Small intestine (tissue), 7 donors: ENCODE measurements at regions not wholly inside any gene's neighbourhood (a gene's known extent, or its start where the extent isn't known, plus 50 kb on each side); places are given as distances from the start of the nearest gene placed in this dataset.

Experiments used
- DNase-seq, 2 donors: peaks; one replicate each; pipeline versions ENCODE4 v3.0.0 to v3.0.0-alpha.2; 2013
- FAIRE-seq: peaks from 2 replicates; lab custom pipeline; 2012; peaks lifted over from hg19 to GRCh38; lab: Jason Lieb, UNC
- H3K27ac ChIP-seq, 3 donors: one replicate each; pipeline ENCODE4 v1.5.1; 2013; ENCODE audit warnings: low read length in 2 of 3, mild to moderate bottlenecking in 2 of 3, control low read depth in 1 of 3, inconsistent platforms in 1 of 3, low read depth in 1 of 3, moderate library complexity in 1 of 3
- H3K27me3 ChIP-seq, 3 donors: one replicate each; pipeline ENCODE4 v1.6.1; 2013; ENCODE audit warnings: low read length in 3 of 3, inconsistent platforms in 1 of 3; ENCODE audit not compliant: control insufficient read depth in 3 of 3, insufficient read depth in 3 of 3
- H3K36me3 ChIP-seq, 3 donors: one replicate each; pipeline ENCODE4 v1.6.1; 2013; ENCODE audit warnings: low read length in 3 of 3, inconsistent platforms in 1 of 3, low read depth in 1 of 3, mild to moderate bottlenecking in 1 of 3, moderate library complexity in 1 of 3; ENCODE audit not compliant: control insufficient read depth in 3 of 3, insufficient read depth in 2 of 3
- H3K4me1 ChIP-seq, 3 donors: one replicate each; pipeline ENCODE4 v1.6.1; 2013; ENCODE audit warnings: low read length in 2 of 3, inconsistent platforms in 1 of 3, low read depth in 1 of 3, mild to moderate bottlenecking in 1 of 3, moderate library complexity in 1 of 3; ENCODE audit not compliant: control insufficient read depth in 3 of 3, insufficient read depth in 2 of 3
- H3K4me3 ChIP-seq, 3 donors: one replicate each; pipeline ENCODE4 v1.5.1; 2013; ENCODE audit warnings: low read length in 3 of 3, control low read depth in 1 of 3, inconsistent platforms in 1 of 3, low read depth in 1 of 3, mild to moderate bottlenecking in 1 of 3, moderate library complexity in 1 of 3
- H3K9me3 ChIP-seq, 2 donors: one replicate each; pipeline ENCODE4 v1.6.1; 2013; ENCODE audit warnings: low read depth in 1 of 2, low read length in 1 of 2; ENCODE audit not compliant: control insufficient read depth in 2 of 2, insufficient read depth in 1 of 2
- WGBS, 3 donors: extraction: QIAGEN DNeasy Blood & Tissue Kit; methylation state at CpG; one replicate each; pipeline ENCODE4 v1.1.7; 2013; 5-methylcytosine and 5-hydroxymethylcytosine counted together
- donor health status: healthy with polysubstance abuse.
- donor health status: control.
- donor health status: control.
- donor health status: Bipolar disorder and iron deficiency.
- donor health status: healthy.

DNA sequence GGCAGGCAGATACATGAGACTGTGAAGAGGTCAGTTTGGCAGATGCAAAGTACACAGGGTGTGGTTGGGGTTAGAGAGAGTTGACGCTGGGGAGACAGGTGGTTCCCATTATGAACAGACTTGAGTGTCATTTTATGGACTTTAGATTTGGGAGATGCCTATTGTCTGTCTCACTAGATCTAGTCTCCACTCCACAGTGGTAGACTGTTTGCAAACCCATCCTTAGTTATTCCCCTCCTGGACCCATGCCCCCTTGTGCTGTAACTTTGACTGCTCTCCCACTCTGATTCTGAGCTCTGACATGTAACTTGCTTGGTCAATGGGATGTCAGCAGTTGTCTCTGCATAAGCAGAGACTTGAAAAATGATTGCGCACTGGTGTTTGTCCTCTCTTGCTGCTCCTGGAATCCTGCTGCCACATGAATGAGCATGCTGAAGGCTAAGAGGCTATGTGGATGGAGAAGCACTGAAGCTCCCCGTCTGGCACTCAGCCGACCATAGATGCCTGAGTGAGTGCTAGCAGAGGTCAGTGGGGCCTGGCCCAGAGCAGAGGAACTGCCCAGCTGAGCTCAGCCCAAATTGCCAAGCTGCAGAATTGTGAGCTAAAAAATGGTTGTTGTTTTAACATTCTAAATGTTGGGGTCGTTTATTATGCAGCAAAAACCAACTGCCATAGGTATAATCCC is 88.2 kb downstream of the FAM43A start:
- Histone ChIP-seq H3K27me3 (peaks cover 0 to 9% (median 0%) of the 10 kb centered on the region in 3 donors), H3K9me3 (no peaks in the 10 kb centered on the region), H3K27ac (no peak overlapping the region), H3K4me1 (peaks cover 0 to 9% (median 4%) of the 10 kb centered on the region in 3 donors), H3K4me3 (no peak overlapping the region), H3K36me3 (no peaks in the 10 kb centered on the region)
- DNase-seq (peak; percentile 43 to 53), FAIRE-seq (no peak)
- WGBS, 3 donors: 67 to 70% (median 67%) methylated on average over 5 of the region's 5 CpGs

DNA sequence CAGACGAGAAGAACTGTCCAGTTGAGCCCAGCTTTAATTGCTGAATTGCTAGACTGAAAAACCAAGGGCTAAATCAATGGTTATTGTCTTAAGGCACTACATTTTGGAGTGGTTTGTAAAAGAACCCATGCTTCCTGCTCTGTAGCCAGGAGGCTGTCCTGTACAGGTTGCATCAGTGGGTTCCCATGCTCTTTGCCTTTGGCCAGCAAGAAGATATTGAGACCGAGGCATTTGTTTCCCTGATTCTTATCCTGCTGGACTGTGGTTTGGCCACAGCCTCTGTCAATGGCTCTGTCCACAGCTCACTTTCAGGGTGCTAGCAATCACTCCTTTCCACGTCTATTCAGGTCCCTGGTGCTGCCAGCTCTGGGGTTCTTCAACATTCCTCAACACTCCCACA is 89.6 kb downstream of the FAM43A start:
- Histone ChIP-seq H3K4me1 (peaks cover 0 to 4% (median 4%) of the 10 kb centered on the region in 3 donors), H3K36me3 (no peaks in the 10 kb centered on the region), H3K27me3 (peaks cover 0 to 9% (median 0%) of the 10 kb centered on the region in 3 donors), H3K27ac (no peak overlapping the region), H3K4me3 (no peak overlapping the region), H3K9me3 (no peaks in the 10 kb centered on the region)
- DNase-seq: no peak
- 68 to 80% (median 75%) methylated on average over 3 of the region's 3 CpGs for WGBS, 3 donors
- no peak for FAIRE-seq

DNA sequence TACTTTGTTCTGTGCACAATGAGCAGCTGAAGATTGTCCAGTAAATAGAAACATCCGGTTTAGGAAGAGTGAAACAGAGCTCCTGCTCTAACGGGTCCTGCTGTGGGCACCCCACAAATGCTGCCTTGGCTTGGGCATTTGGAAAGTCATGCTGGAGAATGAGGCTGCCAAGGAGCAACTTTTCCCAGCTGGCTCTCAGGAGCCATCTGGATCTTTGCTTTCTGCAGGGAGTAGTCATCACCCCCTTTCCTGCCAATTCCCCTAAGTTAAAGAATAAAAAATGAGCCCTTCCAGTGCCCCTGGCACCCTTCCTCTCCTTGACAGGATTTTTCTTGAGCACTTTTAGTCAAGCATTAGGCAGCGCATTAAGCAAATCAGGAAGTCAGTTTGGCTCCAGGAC is 90.0 kb downstream of the FAM43A start:
- H3K27me3 ChIP-seq: peaks cover 0 to 9% (median 0%) of the 10 kb centered on the region in 3 donors
- H3K27ac ChIP-seq: no peak overlapping the region
- DNase-seq (no peak), FAIRE-seq (no peak)
- no peaks in the 10 kb centered on the region for H3K36me3 ChIP-seq
- H3K4me3 ChIP-seq: no peak overlapping the region
- no peaks in the 10 kb centered on the region for H3K9me3 ChIP-seq
- peaks cover 0 to 4% (median 4%) of the 10 kb centered on the region in 3 donors for H3K4me1 ChIP-seq
- WGBS, 3 donors: 71 to 80% (median 80%) methylated on average over 3 of the region's 3 CpGs

DNA sequence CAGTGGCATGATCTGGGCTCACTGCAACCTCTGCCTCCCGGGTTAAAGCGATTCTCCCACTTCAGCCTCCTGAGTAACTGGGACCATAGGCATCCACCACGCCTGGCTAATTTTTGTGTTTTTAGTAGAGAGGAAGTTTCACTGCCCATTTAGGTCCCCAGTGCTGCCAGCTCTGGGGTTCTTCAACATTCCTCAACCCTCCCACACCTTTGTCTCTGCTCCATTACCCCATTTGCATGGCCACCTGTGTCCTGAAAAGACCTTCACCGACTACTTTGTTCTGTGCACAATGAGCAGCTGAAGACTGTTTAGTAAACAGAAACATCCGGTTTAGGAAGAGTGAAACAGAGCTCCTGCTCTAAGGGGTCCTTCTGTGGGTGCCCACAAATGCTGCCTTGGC is 92.0 kb downstream of the FAM43A start:
- H3K9me3 ChIP-seq: no peaks in the 10 kb centered on the region
- DNase-seq (no peak), FAIRE-seq (no peak)
- 68 to 73% (median 72%) methylated on average over 5 of the region's 5 CpGs for WGBS, 3 donors
- no peaks in the 10 kb centered on the region for H3K36me3 ChIP-seq
- no peak overlapping the region for H3K4me3 ChIP-seq
- H3K27ac ChIP-seq: no peak overlapping the region
- peaks cover 0 to 3% (median 0%) of the 10 kb centered on the region in 3 donors for H3K27me3 ChIP-seq
- H3K4me1 ChIP-seq: peaks cover 0 to 4% (median 4%) of the 10 kb centered on the region in 3 donors

DNA sequence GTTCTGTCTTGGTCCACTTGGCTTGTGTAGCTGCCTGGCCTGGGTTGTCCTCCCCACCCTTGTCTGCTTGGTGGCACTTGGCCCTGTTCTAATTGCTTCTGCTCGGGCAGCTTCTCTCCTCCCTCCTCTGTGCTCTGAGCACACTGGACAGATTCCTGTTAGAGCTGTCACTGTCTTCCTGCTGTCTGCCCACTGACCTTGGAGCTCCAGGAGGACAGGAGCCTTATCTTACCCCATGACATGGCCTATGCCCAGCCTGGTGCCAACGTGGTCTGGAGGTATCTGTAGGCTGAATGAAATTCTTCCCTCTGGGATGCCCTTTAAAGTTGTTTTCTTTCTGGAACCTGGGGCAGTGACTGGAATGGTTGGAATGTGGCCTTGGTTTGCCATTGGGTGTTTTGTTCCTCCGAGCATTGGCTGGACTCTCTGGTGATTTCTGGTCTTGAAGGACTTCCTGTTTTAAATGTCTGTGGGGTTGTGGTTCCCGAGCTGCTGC is 94.1 kb downstream of the FAM43A start:
- peaks cover 0 to 3% (median 0%) of the 10 kb centered on the region in 3 donors for H3K27me3 ChIP-seq
- H3K4me3 ChIP-seq: no peak overlapping the region
- FAIRE-seq: no peak
- H3K27ac ChIP-seq: no peak overlapping the region
- H3K9me3 ChIP-seq: no peaks in the 10 kb centered on the region
- 62 to 75% (median 67%) methylated on average over 4 of the region's 4 CpGs for WGBS, 3 donors
- peaks cover 0 to 8% (median 0%) of the 10 kb centered on the region in 3 donors for H3K4me1 ChIP-seq
- H3K36me3 ChIP-seq: no peaks in the 10 kb centered on the region
- DNase-seq: no peak

DNA sequence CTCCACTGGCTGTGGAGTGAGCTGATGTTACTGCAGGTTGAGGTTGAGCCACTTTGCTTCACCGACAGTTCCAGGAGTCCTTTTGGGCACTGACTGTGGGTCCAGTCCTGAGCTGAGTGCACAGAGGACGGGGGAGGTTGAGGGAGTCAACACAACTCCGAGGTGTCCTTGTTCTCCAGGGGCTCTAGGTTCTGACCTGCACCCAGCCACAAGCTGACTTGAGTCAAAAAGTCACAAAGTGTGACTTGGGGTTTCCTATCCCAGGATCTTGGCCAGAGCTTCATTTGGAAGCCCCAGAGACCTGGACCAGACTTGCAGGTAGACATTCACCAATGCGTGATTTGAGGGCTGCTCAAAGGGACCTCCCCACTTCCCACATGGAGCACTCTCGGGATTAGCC is 95.0 kb downstream of the FAM43A start:
- FAIRE-seq (no peak), DNase-seq (no peak)
- no peak overlapping the region for H3K4me3 ChIP-seq
- H3K36me3 ChIP-seq: no peaks in the 10 kb centered on the region
- H3K4me1 ChIP-seq: peaks cover 0 to 14% (median 0%) of the 10 kb centered on the region in 3 donors
- H3K27me3 ChIP-seq: peaks cover 0 to 3% (median 0%) of the 10 kb centered on the region in 3 donors
- H3K9me3 ChIP-seq: no peaks in the 10 kb centered on the region
- WGBS, 3 donors: 81 to 96% (median 89%) methylated on average over 5 of the region's 5 CpGs
- H3K27ac ChIP-seq: no peak overlapping the region

DNA sequence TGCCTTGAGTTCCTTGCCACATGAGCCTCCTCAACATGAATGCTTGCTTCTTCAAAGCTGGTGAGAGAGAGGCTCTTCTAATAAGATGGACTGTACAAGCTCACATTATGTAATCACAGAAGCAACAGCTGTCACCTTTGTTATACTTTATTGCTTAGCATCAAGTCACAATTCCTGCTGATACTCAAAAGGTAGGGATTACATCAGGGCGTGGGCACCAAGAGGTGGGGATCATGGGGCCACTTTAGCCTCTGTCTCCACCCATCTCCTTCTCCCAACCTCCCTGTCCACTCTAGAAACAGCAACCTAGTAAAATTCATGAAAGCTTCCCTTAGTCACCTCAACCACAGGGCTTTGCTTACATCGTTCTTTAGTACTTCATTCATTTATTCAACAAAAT is 95.9 kb downstream of the FAM43A start:
- no peaks in the 10 kb centered on the region for H3K9me3 ChIP-seq
- FAIRE-seq (no peak), DNase-seq (no peak)
- no peak overlapping the region for H3K27ac ChIP-seq
- no peaks in the 10 kb centered on the region for H3K36me3 ChIP-seq
- WGBS, 3 donors: 40 to 80% (median 51%) methylated on average over 2 of the region's 2 CpGs
- H3K4me3 ChIP-seq: no peak overlapping the region
- H3K4me1 ChIP-seq: peaks cover 0 to 17% (median 0%) of the 10 kb centered on the region in 3 donors
- peaks cover 0 to 3% (median 0%) of the 10 kb centered on the region in 3 donors for H3K27me3 ChIP-seq

DNA sequence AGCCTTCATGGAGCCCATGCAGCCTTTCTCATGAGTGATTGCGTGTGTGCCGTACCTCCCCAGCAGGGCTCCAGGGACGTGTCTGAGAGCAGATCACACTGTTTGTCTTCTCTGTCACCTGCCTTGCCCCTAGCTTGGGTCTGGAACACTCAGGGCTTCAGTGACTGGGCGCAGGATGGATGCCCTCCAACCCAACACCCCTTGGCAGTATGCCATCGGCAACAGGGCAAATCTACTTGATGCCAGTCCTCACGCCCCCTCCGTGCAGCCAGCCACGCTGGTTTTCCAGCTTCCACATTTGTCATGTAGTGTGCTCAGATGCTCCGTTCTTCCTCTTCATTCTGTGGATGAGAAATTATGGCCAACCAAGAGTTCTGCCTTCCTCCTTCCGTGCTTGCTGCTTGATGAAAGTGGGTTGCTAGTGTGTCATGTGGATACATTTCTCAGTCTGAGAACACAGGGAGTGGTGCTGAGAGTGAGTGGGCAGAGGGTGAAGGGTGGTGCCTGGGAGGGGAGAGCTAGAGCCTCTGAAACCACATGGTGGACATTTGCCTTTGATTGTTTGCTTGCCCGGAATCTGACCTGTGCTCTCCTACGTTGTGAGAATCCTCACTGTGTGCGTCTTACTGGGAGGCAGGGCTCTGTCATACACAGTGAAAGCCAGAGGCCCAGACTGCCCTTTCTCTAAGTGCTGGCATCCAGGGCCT is 97.2 kb downstream of the FAM43A start:
- FAIRE-seq: no peak
- 83 to 94% (median 87%) methylated on average over 13 of the region's 13 CpGs for WGBS, 3 donors
- no peak for DNase-seq

More for the DNA sequence above, 97.2 kb downstream of the FAM43A start:
- Histone ChIP-seq H3K27ac (no peak overlapping the region), H3K27me3 (no peaks in the 10 kb centered on the region), H3K4me3 (no peak overlapping the region), H3K36me3 (no peaks in the 10 kb centered on the region), H3K9me3 (no peaks in the 10 kb centered on the region), H3K4me1 (peaks cover 0 to 17% (median 0%) of the 10 kb centered on the region in 3 donors)
